SHP77 treated with DMSO at 0.1 percent for 48 hours (cell line): ENCODE measurements at regions not wholly inside any gene's neighbourhood (a gene's known extent, or its start where the extent isn't known, plus 50 kb on each side); places are given as distances from the start of the nearest gene placed in this dataset.

Experiments used
- DNase-seq: peaks from one replicate; lab custom pipeline; 2025; lab: John Stamatoyannopoulos, UW

GRCh38 chr14:34241185-34241711 lies 220.8 kb downstream of the SPTSSA start:
- DNase-seq: no peak

GRCh38 chr14:34238610-34239009 lies 223.4 kb downstream of the SPTSSA start:
- DNase-seq: no peak

- no peak for DNase-seq
These were observed 224.4 kb downstream of the SPTSSA start for GRCh38 chr14:34237677-34238076.

GRCh38 chr14:34237081-34237480 lies 225.0 kb downstream of the SPTSSA start:
- no peak for DNase-seq

- DNase-seq: no peak
These were observed 226.3 kb downstream of the SPTSSA start for GRCh38 chr14:34235643-34236300.

DNA sequence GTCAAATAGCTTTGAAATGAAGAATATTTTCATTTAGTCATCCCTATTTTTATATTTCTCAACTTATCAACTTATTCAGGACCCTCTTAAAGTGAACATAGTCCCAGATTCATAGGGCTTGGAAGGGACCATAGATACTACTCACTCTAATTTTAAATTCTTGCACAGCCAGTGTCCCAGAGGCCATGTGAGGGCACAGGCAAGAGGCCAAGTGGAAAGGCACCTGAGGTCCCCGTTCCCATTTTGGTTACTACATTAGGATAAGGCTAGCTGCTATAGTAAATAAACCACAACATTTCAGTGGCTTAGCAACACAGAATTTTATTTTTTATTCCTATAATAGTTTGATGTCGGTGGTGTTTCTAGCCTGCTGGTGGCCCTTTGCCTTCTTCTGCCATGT lies 227.8 kb downstream of the SPTSSA start:
- DNase-seq: no peak

DNA sequence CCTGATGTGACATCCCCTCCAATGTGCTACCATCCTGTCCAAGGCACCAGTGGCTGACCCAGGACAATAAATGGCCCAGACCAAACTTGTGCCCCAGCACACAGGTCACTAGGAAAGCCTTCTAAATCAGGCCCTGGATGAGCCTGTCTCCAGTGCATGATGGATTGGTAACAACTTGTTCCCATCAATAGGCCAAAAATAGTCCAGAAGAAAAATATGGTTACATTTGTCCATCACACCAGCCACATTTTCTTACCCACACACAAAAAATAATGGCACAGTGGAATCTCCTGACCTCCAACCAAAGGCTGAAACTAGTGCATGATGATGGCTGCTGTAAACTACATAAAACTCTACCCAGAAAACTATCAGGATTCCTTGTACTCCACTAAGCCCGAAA lies 228.4 kb downstream of the SPTSSA start:
- DNase-seq: no peak

- DNase-seq: no peak
These were observed 229.2 kb downstream of the SPTSSA start for GRCh38 chr14:34232790-34233189.

DNA sequence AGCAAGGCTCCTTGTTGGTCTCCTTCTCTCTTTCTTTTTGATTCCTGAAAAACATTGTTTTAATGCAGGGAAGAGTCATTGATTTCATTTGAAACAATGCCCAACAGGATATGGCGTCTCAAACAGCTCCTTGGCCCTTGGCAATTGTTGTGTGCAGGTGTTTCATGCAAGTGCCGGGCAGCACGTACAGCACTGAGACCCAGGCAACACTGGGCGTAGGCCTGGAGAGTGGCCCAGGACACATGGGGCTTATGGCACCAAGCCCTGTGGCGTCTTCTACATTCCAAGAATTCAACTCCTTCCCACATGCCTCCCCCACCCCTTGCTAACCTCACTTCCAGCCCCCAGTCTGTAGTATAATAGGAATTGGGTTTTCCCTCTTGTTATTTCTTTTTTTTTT lies 230.4 kb downstream of the SPTSSA start:
- no peak for DNase-seq

GRCh38 chr14:34229140-34229539 lies 232.9 kb downstream of the SPTSSA start:
- no peak for DNase-seq

GRCh38 chr14:34228650-34228976 lies 233.4 kb downstream of the SPTSSA start:
- no peak for DNase-seq

- DNase-seq: peak; percentile 60
These were observed 234.0 kb downstream of the SPTSSA start for GRCh38 chr14:34227834-34228649.

DNA sequence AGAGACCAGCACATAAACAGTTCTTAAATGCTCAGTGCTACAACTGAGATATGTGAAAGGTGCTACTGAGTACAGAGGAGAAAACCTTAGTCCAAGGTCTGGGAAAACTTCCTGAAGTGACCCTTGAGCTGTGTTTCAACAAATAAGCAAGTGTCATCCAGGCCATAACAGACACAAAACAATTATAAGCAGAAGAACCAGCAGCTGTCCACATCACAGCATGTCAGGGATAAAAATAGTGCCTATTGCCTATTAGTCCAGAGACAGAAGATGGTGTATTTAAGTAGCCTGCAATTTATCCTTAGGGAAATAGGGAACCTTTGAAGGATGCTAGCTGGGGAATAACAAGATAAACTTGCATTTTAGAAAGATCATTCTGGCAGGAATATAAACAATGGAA lies 237.8 kb downstream of the SPTSSA start:
- no peak for DNase-seq

- no peak for DNase-seq
These were observed 238.5 kb downstream of the SPTSSA start for GRCh38 chr14:34223373-34224148.

DNA sequence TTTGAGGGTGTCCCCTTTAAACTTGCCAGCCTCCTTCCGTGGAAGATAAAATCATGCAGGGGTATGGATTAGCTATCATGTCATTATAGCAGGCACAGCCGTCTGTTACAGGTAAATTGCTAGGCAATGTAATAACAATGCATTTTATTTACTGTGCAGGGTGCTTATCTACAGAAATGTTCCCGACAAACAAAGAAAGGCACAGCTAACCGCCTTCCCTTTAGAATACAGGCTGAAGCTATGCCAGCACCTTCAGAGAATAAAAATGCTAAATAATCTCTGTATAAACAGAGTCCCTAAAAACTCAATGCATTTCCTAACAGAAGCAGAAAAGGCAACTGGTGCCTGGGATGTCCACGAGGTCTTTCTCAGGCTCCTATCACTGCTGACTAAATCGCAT lies 239.2 kb downstream of the SPTSSA start:
- no peak for DNase-seq

GRCh38 chr14:34222122-34222521 lies 239.9 kb downstream of the SPTSSA start:
- no peak for DNase-seq

DNA sequence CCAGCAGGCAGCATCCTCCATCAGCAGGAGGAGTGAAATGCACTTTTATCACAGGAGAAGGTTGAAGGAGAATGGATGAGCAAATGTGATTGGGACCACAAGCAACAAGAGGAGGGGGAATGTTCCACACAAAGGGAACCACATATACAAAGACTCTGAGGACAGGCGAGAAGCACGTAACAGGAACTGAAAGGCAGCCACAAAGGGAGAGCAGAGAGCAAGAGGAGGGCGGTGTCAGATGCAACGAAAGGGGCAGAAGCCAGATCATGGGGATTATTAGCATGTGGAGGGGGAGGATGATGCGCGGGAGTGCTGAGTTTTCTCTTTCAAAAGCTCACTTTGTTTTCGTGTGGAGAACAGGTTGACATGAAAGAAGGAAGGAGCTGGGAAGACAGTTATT lies 241.1 kb downstream of the SPTSSA start:
- DNase-seq: no peak

DNA sequence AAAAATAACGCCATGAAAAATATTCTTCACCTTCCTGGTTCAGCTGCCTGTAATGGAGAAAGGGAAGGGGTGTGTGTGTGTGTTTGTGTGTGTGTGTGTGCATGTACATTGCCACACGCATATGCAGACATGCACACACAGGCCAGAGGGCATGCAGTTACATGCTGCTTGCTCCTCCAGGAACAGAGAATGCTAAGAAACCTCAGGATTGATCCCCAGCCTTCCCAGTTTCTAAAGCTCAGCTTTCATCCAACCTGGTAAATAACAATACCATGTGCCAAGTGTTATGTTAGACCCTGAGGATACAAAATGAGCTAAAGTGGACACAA lies 241.7 kb downstream of the SPTSSA start:
- DNase-seq: no peak

DNA sequence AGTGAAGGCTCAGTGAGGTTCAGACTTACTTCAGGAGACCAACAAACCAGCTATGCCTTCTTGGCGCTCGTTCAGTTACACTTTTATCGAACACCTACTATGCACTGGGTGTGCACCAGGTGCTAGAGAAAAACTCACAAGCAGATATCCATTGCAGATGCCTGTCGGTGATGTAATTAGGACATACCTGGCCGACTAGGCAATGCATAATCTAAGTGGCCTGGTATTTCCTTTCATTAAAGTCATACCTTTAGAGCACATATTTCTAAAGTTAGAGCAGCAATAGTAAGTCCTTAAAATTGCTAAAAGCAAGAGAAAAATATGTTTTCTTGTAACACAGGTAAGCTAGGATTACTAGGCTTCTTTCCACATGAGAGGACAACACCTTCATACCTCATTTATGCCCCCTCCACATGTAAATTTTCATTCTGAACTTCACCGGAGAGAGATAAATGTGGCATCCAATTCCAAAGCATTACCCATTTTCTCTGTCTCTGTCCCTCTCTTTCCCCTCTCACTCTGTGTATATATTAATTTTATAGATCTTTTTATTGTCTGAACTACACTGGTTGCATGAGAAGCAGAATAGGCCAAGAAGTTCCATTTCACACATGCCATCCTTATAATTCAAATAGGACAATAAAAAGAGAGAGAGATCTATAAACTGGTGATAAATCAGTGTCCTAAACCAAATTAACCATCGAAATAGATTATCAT lies 242.2 kb downstream of the SPTSSA start:
- DNase-seq: no peak

- DNase-seq: no peak
These were observed 243.2 kb downstream of the SPTSSA start for GRCh38 chr14:34218881-34219280.

GRCh38 chr14:34214961-34215360 lies 247.1 kb downstream of the SPTSSA start:
- DNase-seq: no peak

DNA sequence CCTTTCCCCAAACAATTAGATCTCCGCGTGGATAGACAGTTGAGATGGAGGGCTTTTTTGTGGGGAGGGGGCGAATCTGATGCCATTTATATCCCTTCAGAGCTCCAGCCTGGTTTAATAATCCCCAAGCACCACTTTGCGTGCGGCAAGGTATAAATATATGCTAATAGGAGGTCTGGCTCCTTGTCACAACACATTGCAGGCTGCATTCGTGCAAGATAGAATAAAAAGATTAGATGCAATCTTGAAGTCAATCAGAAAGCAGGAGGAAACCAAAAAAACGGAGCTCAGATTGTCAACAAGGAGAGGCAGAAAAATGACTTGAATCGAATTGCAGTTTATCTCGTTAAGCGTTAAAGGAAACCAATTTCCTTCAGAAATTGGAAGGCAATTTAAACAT lies 248.7 kb downstream of the SPTSSA start:
- DNase-seq: no peak
